Smooth muscle cell (in vitro differentiated cells): ENCODE measurements at regions not wholly inside any gene's neighbourhood (a gene's known extent, or its start where the extent isn't known, plus 50 kb on each side); places are given as distances from the start of the nearest gene placed in this dataset. TPM values are rescaled to one million over a fixed set of nuclear protein-coding genes. Genes with fewer than 3 reads are reported as not detected.

Experiments
- DNase-seq: peaks from one replicate; lab custom pipeline; 2025; ENCODE audit not compliant: unreplicated experiment; lab: John Stamatoyannopoulos, UW
- H2AFZ ChIP-seq: fragments of 200-600 bp; sonication (generic); 2 replicates; pipeline ENCODE4 v1.6.0; 2016; ENCODE audit warnings: antibody characterized with exemption, low read depth, mild to moderate bottlenecking
- H3F3A ChIP-seq: fragments of 200-600 bp; sonication (generic); 2 replicates; pipeline ENCODE4 v1.6.0; 2017; ENCODE audit warnings: antibody characterized with exemption, low read depth
- H3K27ac ChIP-seq: fragments of 200-600 bp; sonication (generic); 2 replicates; pipeline ENCODE4 v1.5.1; 2016; ENCODE audit warnings: low read depth, mild to moderate bottlenecking
- H3K27me3 ChIP-seq: fragments of 200-600 bp; sonication (generic); 2 replicates; pipeline ENCODE4 v1.6.1; 2016; ENCODE audit warnings: low read depth, mild to moderate bottlenecking
- H3K36me3 ChIP-seq: fragments of 200-600 bp; sonication (generic); 2 replicates; pipeline ENCODE4 v1.5.1; 2016; ENCODE audit warnings: low read depth
- H3K4me1 ChIP-seq: fragments of 200-600 bp; sonication (generic); 2 replicates; pipeline ENCODE4 v1.5.1; 2016; ENCODE audit warnings: low read depth
- H3K4me2 ChIP-seq: fragments of 200-600 bp; sonication (generic); 2 replicates; pipeline ENCODE4 v1.6.0; 2016; ENCODE audit warnings: mild to moderate bottlenecking
- H3K4me3 ChIP-seq: fragments of 200-600 bp; sonication (generic); 2 replicates; pipeline ENCODE4 v1.5.1; 2016; ENCODE audit warnings: mild to moderate bottlenecking
- H3K79me2 ChIP-seq: fragments of 200-600 bp; sonication (generic); 2 replicates; pipeline ENCODE4 v1.6.0; 2016; ENCODE audit warnings: low read depth, mild to moderate bottlenecking
- H3K9ac ChIP-seq: fragments of 200-600 bp; sonication (generic); 2 replicates; pipeline ENCODE4 v1.6.0; 2016; ENCODE audit warnings: low read depth
- H3K9me3 ChIP-seq: fragments of 200-600 bp; sonication (generic); replicated peaks from 2 replicates; pipeline ENCODE4 v1.5.1; 2016; ENCODE audit warnings: low read depth
- H4K20me1 ChIP-seq: fragments of 200-600 bp; sonication (generic); 2 replicates; pipeline ENCODE4 v1.6.0; 2016; ENCODE audit warnings: low read depth
- CTCF ChIP-seq: fragments of 200-600 bp; sonication (generic); IDR thresholded peaks from 2 replicates; pipeline ENCODE4 v1.5.1; 2017; ENCODE audit warnings: borderline replicate concordance, mild to moderate bottlenecking, antibody characterized with exemption; ENCODE audit not compliant: insufficient read depth, poor library complexity, severe bottlenecking
- WGBS: methylation state at CpG from one replicate; pipeline ENCODE4 v1.1.7; 2016; ENCODE audit warnings: low lambda C conversion rate; 5-methylcytosine and 5-hydroxymethylcytosine counted together
- small RNA-seq: library from RNA; depleted of rRNA; stranded (forward); fragments of <200 nt; gene quantifications from one replicate; pipeline ENCODE3, GENCODE V24; 2014

GRCh38 chr6:1554476-1555310 lies 55.0 kb upstream of the FOXC1 start:
- WGBS, result 32% methylated on average over 46 of the region's 46 CpGs
- H3K4me2 ChIP-seq, result peak overlapping the region; percentile 86
- TF ChIP-seq CTCF, result peak; percentile 81
- H3K9ac ChIP-seq, result no peak overlapping the region
- H4K20me1 ChIP-seq, result no peaks in the 10 kb centered on the region
- peak overlapping the region; percentile 55 for H3K4me3 ChIP-seq
- no peaks in the 10 kb centered on the region for H3K4me1 ChIP-seq
- H3K9me3 ChIP-seq, result no peaks in the 10 kb centered on the region
- H3K27me3 ChIP-seq, result no peaks in the 10 kb centered on the region
- H2AFZ ChIP-seq, result peak overlapping the region; percentile 64
- DNase-seq, result no peak
- no peaks in the 10 kb centered on the region for H3K79me2 ChIP-seq
- no peaks in the 10 kb centered on the region for H3F3A ChIP-seq
- H3K36me3 ChIP-seq, result no peaks in the 10 kb centered on the region
- H3K27ac ChIP-seq, result peak overlapping the region; percentile 16

GRCh38 chr6:1558388-1558787 lies 51.3 kb upstream of the FOXC1 start:
- H3K4me3 ChIP-seq, result no peak overlapping the region
- DNase-seq, result no peak
- 59% methylated on average over 11 of the region's 11 CpGs for WGBS

More at GRCh38 chr6:1558388-1558787, 51.3 kb upstream of the FOXC1 start:
- H3K27ac ChIP-seq, result no peak overlapping the region
- H3K27me3 ChIP-seq, result no peaks in the 10 kb centered on the region
- no peak overlapping the region for H3K4me2 ChIP-seq
- no peaks in the 10 kb centered on the region for H3K9me3 ChIP-seq
- H4K20me1 ChIP-seq, result no peaks in the 10 kb centered on the region
- no peaks in the 10 kb centered on the region for H3K36me3 ChIP-seq
- no peak overlapping the region for H3K9ac ChIP-seq
- H3F3A ChIP-seq, result no peaks in the 10 kb centered on the region
- H3K79me2 ChIP-seq, result no peaks in the 10 kb centered on the region
- H2AFZ ChIP-seq, result no peak overlapping the region
- H3K4me1 ChIP-seq, result no peaks in the 10 kb centered on the region
- TF ChIP-seq CTCF, result no peak

Small RNA genes in the stretch of these regions (small RNA-seq; reads per million reads assigned to genes)
- not detected for gene RN7SL352P
